ENCODE measurements at regions not wholly inside any gene's neighbourhood (a gene's known extent, or its start where the extent isn't known, plus 50 kb on each side); places are given as distances from the start of the nearest gene placed in this dataset.

DNA sequence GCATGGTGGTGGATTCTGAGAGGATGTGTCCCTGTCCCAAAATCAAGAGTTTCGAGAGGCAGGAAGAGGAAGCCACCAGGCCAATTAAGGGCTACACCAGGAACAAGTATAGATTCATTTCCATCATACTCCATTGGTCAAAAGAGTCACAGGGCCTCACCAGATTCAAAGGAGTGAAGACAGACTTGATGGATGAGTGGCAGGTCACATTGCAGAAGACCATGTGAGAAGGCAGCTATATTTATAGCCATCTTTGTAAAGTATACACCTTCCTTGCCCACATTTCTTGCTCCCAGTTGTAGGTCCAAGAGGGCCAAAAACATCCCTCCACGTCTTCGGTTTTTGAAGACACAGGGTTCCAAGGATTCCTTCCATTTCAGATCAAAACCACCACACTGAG, 406.0 kb downstream of the BCOR start (continued):
- TF ChIP-seq PBX2 (CRISPR knock-in tag; IDR thresholded peaks at IDR 0.05; ENCODE audit: low read depth) (no peak), PBX2 (tag; conservative IDR thresholded peaks at IDR 0.05; ENCODE audit: low read depth) (peak; percentile 66), HNRNPUL1 (IDR thresholded peaks at IDR 0.05; ENCODE audit: low read length) (no peak), NR0B1 (IDR thresholded peaks at IDR 0.05; ENCODE audit: partially characterized antibody) (no peak), SRSF3 (IDR thresholded peaks at IDR 0.05; ENCODE audit: insufficient read depth, low read length) (no peak), MTA3 (IDR thresholded peaks at IDR 0.05; ENCODE audit: borderline replicate concordance) (no peak), ESRRB (CRISPR knock-in tag; IDR thresholded peaks at IDR 0.05; ENCODE audit: borderline replicate concordance) (no peak), RBM15 (IDR thresholded peaks at IDR 0.05; ENCODE audit: insufficient read depth, low read length) (no peak), ZNF253 (CRISPR knock-in tag; conservative IDR thresholded peaks at IDR 0.05) (no peak), ZNF699 (CRISPR knock-in tag; IDR thresholded peaks at IDR 0.05; ENCODE audit: insufficient replicate concordance) (no peak), ZNF408 (CRISPR knock-in tag; IDR thresholded peaks at IDR 0.05; ENCODE audit: low read depth) (no peak), MEIS2 (IDR thresholded peaks at IDR 0.05; ENCODE audit: partially characterized antibody) (peak; percentile 43)
- TF ChIP-seq, protein P1, sequence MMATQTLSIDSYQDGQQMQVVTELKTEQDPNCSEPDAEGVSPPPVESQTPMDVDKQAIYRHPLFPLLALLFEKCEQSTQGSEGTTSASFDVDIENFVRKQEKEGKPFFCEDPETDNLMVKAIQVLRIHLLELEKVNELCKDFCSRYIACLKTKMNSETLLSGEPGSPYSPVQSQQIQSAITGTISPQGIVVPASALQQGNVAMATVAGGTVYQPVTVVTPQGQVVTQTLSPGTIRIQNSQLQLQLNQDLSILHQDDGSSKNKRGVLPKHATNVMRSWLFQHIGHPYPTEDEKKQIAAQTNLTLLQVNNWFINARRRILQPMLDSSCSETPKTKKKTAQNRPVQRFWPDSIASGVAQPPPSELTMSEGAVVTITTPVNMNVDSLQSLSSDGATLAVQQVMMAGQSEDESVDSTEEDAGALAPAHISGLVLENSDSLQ (IDR thresholded peaks at IDR 0.05): peak; percentile 26; the same call in 1 of the 2 replicates
- TF ChIP-seq, protein P2, sequence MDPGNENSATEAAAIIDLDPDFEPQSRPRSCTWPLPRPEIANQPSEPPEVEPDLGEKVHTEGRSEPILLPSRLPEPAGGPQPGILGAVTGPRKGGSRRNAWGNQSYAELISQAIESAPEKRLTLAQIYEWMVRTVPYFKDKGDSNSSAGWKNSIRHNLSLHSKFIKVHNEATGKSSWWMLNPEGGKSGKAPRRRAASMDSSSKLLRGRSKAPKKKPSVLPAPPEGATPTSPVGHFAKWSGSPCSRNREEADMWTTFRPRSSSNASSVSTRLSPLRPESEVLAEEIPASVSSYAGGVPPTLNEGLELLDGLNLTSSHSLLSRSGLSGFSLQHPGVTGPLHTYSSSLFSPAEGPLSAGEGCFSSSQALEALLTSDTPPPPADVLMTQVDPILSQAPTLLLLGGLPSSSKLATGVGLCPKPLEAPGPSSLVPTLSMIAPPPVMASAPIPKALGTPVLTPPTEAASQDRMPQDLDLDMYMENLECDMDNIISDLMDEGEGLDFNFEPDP (CRISPR knock-in tag; IDR thresholded peaks at IDR 0.05): no peak
